ENCODE measurements at regions not wholly inside any gene's neighbourhood (a gene's known extent, or its start where the extent isn't known, plus 50 kb on each side); places are given as distances from the start of the nearest gene placed in this dataset.

DNA sequence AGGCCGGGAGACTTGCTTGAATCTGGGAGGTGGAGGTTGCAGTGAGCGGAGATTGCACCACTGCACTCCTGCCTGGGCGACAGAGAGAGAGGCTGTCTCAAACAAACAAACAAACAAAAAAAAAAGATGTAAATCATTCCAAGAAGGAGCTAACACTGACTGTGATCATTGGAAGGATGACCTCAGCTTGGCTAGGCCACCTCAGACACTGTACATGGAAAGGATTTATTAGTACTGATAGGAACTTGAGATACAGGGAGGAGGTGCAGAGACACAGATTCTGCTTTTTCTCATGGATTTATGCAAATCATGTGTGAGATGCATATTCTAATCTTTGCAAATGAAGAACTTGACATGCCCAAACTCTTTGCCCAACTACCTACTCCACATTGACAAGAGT lies 293.6 kb downstream of the HIVEP2 start:
- H3K4me3 ChIP-seq (ENCODE audit: control insufficient read depth, low read depth, low read length): no peak overlapping the region
- no peak for DNase-seq (ENCODE audit: low read depth)
- TF ChIP-seq, protein P1, sequence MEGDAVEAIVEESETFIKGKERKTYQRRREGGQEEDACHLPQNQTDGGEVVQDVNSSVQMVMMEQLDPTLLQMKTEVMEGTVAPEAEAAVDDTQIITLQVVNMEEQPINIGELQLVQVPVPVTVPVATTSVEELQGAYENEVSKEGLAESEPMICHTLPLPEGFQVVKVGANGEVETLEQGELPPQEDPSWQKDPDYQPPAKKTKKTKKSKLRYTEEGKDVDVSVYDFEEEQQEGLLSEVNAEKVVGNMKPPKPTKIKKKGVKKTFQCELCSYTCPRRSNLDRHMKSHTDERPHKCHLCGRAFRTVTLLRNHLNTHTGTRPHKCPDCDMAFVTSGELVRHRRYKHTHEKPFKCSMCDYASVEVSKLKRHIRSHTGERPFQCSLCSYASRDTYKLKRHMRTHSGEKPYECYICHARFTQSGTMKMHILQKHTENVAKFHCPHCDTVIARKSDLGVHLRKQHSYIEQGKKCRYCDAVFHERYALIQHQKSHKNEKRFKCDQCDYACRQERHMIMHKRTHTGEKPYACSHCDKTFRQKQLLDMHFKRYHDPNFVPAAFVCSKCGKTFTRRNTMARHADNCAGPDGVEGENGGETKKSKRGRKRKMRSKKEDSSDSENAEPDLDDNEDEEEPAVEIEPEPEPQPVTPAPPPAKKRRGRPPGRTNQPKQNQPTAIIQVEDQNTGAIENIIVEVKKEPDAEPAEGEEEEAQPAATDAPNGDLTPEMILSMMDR (IDR thresholded peaks at IDR 0.05; ENCODE audit: control insufficient read depth, insufficient read depth, low read depth, low read length, missing control alignments): no peak

DNA sequence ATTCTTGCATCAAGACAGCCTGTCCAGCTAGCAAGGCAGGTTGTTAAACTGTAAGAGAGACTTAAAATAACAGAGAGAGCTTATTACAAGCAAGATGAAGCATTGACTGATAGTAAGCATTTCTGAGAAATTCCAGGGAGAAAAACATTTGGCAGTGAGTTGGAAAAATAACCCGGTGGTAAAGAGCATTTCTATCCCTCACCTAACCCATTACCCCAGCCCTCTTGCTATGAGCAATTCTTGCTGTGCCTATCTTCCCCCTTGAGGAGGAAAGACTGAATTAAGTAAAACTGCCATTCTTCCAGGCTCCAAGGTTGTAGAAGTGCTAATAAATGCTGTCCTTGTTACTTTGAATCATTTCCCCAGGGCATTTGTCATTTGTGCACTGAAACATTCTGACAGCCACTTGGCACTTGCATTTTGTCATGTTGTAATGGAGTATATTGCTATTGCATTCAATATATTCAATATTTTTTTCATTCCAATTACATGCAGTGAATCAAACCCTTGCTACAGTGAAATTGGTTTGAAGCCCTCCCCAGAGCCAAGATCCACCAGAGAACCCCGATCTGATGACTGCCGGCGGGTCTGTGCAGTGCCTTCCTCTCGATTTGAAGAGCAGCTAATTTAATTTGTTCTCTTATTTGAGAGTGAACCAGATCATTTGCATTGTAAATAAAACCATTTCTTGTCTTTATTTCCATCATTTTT lies 291.1 kb downstream of the HIVEP2 start:
- no peak overlapping the region for H3K4me3 ChIP-seq (ENCODE audit: control insufficient read depth, low read depth, low read length)
- TF ChIP-seq, protein P1 (IDR thresholded peaks at IDR 0.05; ENCODE audit: control insufficient read depth, insufficient read depth, low read depth, low read length, missing control alignments): no peak

DNA sequence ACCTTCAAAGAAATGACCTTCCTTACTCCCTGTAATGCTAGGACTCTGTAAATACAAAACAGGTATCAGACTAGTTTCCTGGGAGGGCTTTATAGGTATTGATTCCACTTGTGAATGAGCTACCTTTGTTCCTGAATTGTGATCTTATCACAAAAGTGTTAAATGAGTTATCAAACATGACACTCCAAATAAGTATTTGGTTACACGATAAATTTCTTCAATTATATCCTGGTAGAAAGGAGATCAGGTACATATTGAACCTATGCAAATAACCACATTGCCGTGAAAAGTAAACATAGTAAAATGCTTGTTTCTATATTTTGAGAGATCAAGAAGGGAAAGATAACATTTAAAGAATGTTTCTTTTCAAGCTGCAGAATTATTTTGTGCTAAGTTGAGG lies 285.3 kb downstream of the HIVEP2 start:
- DNase-seq (ENCODE audit: low read depth): no peak
- TF ChIP-seq, protein P1 (IDR thresholded peaks at IDR 0.05; ENCODE audit: control insufficient read depth, insufficient read depth, low read depth, low read length, missing control alignments): no peak
- no peak overlapping the region for H3K4me3 ChIP-seq (ENCODE audit: control insufficient read depth, low read depth, low read length)

More for the DNA sequence above, 291.1 kb downstream of the HIVEP2 start:
- no peak for DNase-seq (ENCODE audit: low read depth)

DNA sequence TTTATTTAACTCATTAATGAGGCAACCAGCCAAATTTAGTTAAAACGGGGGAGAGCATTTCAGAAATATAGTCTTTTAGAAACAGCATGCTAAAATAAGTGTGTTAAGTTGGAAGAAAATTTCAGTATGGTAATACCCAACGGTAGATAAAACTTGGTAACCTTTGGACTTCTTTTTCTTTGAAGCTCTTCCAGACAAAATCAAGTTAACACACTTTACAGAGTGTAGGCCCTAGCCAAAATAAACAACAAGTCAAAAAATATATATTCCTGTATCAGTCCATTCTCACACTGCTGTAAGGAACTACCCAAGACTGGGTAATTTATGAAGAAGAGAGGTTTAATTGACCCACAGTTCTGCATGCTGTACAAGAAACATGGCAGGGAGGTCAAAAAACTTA lies 279.6 kb downstream of the HIVEP2 start:
- no peak for DNase-seq (ENCODE audit: low read depth)
- H3K4me3 ChIP-seq (ENCODE audit: control insufficient read depth, low read depth, low read length): no peak overlapping the region
- TF ChIP-seq, protein P1 (IDR thresholded peaks at IDR 0.05; ENCODE audit: control insufficient read depth, insufficient read depth, low read depth, low read length, missing control alignments): no peak

DNA sequence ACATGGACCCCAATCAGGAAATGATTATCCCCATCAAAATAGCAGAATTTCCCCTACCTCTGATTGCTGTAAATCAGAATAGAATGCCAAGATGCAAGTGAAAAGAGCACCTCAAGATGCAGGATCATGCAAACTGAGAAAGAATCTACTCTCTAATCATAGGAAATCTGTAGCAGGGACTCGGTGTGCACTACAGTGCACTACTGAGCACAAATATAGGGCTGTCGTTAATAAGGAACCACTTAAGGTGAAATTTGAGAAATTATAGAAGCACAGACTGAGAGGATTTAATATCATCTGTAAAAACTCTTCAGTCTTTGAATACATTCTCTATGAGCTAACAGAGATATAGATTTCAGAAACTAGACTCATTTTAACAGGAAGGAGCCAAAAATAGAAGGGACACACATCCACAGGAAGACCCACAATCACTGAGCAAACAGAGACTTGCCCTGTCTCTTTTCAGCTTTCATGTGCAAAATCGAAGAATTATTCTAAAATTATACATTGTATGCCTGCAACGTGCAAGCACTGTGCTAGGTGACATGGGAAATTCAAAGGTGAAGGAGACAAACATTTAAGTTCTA lies 278.3 kb downstream of the HIVEP2 start:
- TF ChIP-seq, protein P1 (IDR thresholded peaks at IDR 0.05; ENCODE audit: control insufficient read depth, insufficient read depth, low read depth, low read length, missing control alignments): no peak
- DNase-seq (ENCODE audit: low read depth): no peak
- H3K4me3 ChIP-seq (ENCODE audit: control insufficient read depth, low read depth, low read length): no peak overlapping the region

DNA sequence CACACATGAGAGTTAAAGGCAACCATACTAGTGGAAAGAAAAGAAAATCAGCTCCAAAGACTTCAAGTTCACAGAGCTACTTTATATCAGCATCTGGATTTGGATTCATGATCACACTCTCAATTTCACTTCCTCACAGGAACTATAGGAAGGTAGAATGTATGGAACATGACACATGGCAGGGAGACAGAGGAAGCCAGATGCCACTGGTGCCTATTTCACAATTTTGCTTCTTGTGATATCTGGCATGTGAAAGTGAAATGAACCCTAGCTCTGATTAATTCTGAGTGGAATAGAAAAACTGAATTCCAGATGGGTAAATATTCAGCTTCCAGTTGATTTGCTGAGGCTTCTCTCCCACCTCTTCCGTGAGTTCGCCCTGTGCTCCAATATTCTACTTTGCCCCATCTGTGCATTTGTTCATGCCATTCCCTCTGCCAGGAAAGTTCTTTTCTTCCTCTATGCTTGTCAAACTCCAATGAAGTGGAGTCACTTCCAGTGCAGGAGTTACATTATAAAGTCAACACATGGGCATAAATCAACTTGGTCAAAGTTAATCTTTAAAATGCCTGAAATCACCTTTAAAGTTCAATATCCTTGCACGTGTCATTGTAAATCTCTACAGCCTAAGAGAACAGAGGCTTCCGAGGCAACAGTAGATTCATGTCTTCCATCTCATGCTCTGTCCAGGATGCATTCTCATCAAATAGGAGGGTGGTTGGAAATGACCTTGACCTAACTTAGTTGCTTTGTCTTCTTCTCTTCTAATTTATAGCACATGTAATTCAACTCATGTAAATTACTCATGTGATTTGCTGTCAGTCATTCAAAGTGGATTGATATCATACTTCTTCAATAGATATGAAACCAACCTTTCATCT lies 275.3 kb downstream of the HIVEP2 start:
- TF ChIP-seq, protein P1 (IDR thresholded peaks at IDR 0.05; ENCODE audit: control insufficient read depth, insufficient read depth, low read depth, low read length, missing control alignments): no peak
- DNase-seq (ENCODE audit: low read depth): no peak

More for the DNA sequence above, 275.3 kb downstream of the HIVEP2 start:
- no peak overlapping the region for H3K4me3 ChIP-seq (ENCODE audit: control insufficient read depth, low read depth, low read length)

All from AG09309 (cell line).